ENCODE measurements at regions not wholly inside any gene's neighbourhood (a gene's known extent, or its start where the extent isn't known, plus 50 kb on each side); places are given as distances from the start of the nearest gene placed in this dataset.

- no peak overlapping the region for H3K4me3 ChIP-seq
- DNase-seq (ENCODE audit: extremely low spot score in 2 of 2): no peak
- H3K27ac ChIP-seq: no peak overlapping the region
- no peaks in the 10 kb centered on the region for H3K36me3 ChIP-seq
- H3K9me3 ChIP-seq: no peaks in the 10 kb centered on the region
- H3K27me3 ChIP-seq: no peaks in the 10 kb centered on the region
- H3K4me1 ChIP-seq: no peaks in the 10 kb centered on the region
- no peak for TF ChIP-seq CTCF (IDR thresholded peaks at IDR 0.05)
- TF ChIP-seq POLR2AphosphoS5 (IDR thresholded peaks at IDR 0.05; ENCODE audit: insufficient read depth in 1 of 2, low read depth in 1 of 2): no peak
- TF ChIP-seq POLR2A (IDR thresholded peaks at IDR 0.05): no peak
- intact Hi-C loops (cut with DNase I): no loop called here
Measured at GRCh38 chr3:193764959-193765358, 172.0 kb downstream of the OPA1 start.

- Histone ChIP-seq H3K4me1 (no peaks in the 10 kb centered on the region), H3K27ac (no peak overlapping the region), H3K4me3 (no peak overlapping the region), H3K36me3 (no peaks in the 10 kb centered on the region), H3K9me3 (no peaks in the 10 kb centered on the region), H3K27me3 (no peaks in the 10 kb centered on the region)
- no peak for TF ChIP-seq CTCF (IDR thresholded peaks at IDR 0.05)
- TF ChIP-seq POLR2AphosphoS5 (IDR thresholded peaks at IDR 0.05; ENCODE audit: insufficient read depth in 1 of 2, low read depth in 1 of 2): no peak
- TF ChIP-seq POLR2A (IDR thresholded peaks at IDR 0.05): no peak
- DNase-seq (ENCODE audit: extremely low spot score in 2 of 2): no peak
- intact Hi-C loops (cut with DNase I): no loop called here
Measured at GRCh38 chr3:193767353-193768069, 174.5 kb downstream of the OPA1 start.

GRCh38 chr3:193768070-193768394 is 175.0 kb downstream of the OPA1 start:
- intact Hi-C loops (cut with DNase I): no loop called here
- DNase-seq (ENCODE audit: extremely low spot score in 2 of 2): no peak
- TF ChIP-seq POLR2AphosphoS5 (IDR thresholded peaks at IDR 0.05; ENCODE audit: insufficient read depth in 1 of 2, low read depth in 1 of 2) (no peak), CTCF (IDR thresholded peaks at IDR 0.05) (no peak), POLR2A (IDR thresholded peaks at IDR 0.05) (no peak)
- Histone ChIP-seq H3K36me3 (no peaks in the 10 kb centered on the region), H3K27ac (no peak overlapping the region), H3K27me3 (no peaks in the 10 kb centered on the region), H3K4me1 (no peaks in the 10 kb centered on the region), H3K9me3 (no peaks in the 10 kb centered on the region), H3K4me3 (no peak overlapping the region)

GRCh38 chr3:193769437-193769836 is 176.4 kb downstream of the OPA1 start:
- H3K9me3 ChIP-seq: no peaks in the 10 kb centered on the region
- no peak for TF ChIP-seq POLR2A (IDR thresholded peaks at IDR 0.05)
- no peak overlapping the region for H3K27ac ChIP-seq
- intact Hi-C loops (cut with DNase I): no loop called here
- H3K4me1 ChIP-seq: no peaks in the 10 kb centered on the region
- DNase-seq (ENCODE audit: extremely low spot score in 2 of 2): no peak
- no peaks in the 10 kb centered on the region for H3K36me3 ChIP-seq
- no peaks in the 10 kb centered on the region for H3K27me3 ChIP-seq
- H3K4me3 ChIP-seq: no peak overlapping the region

GRCh38 chr3:193771011-193771652 is 178.1 kb downstream of the OPA1 start:
- H3K36me3 ChIP-seq: no peaks in the 10 kb centered on the region
- H3K27me3 ChIP-seq: no peaks in the 10 kb centered on the region
- H3K27ac ChIP-seq: no peak overlapping the region
- TF ChIP-seq CTCF (IDR thresholded peaks at IDR 0.05) (no peak), POLR2A (IDR thresholded peaks at IDR 0.05) (no peak), POLR2AphosphoS5 (IDR thresholded peaks at IDR 0.05; ENCODE audit: insufficient read depth in 1 of 2, low read depth in 1 of 2) (no peak)
- intact Hi-C loops (cut with DNase I): no loop called here
- H3K4me1 ChIP-seq: no peaks in the 10 kb centered on the region
- no peaks in the 10 kb centered on the region for H3K9me3 ChIP-seq
- no peak overlapping the region for H3K4me3 ChIP-seq
- no peak for DNase-seq (ENCODE audit: extremely low spot score in 2 of 2)
